ENCODE measurements at regions not wholly inside any gene's neighbourhood (a gene's known extent, or its start where the extent isn't known, plus 50 kb on each side); places are given as distances from the start of the nearest gene placed in this dataset.

DNA sequence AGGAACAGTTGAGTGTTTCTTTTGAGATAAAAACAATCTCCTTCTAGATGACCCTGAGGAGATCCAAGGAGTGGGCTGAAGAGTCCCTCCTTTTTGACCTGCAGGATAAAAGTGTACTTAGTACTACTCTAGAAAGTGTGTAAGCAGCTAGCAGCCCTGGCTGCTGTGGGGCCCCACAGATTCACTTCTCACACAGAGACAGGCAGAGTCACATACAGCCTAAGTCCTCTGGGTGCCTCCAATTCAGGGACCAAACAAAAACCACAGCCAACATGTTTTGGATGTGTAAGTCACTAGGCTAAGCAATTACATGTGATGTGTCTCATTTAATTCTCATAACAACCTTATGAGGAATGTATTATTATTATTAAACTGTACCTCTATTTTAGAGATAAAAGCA lies 97.1 kb downstream of the TMEM100 start:
- no peak overlapping the region for H3K4me3 ChIP-seq (ENCODE audit: low read depth, low read length)
- DNase-seq (ENCODE audit: low read depth) = no peak
- TF ChIP-seq, protein P1, sequence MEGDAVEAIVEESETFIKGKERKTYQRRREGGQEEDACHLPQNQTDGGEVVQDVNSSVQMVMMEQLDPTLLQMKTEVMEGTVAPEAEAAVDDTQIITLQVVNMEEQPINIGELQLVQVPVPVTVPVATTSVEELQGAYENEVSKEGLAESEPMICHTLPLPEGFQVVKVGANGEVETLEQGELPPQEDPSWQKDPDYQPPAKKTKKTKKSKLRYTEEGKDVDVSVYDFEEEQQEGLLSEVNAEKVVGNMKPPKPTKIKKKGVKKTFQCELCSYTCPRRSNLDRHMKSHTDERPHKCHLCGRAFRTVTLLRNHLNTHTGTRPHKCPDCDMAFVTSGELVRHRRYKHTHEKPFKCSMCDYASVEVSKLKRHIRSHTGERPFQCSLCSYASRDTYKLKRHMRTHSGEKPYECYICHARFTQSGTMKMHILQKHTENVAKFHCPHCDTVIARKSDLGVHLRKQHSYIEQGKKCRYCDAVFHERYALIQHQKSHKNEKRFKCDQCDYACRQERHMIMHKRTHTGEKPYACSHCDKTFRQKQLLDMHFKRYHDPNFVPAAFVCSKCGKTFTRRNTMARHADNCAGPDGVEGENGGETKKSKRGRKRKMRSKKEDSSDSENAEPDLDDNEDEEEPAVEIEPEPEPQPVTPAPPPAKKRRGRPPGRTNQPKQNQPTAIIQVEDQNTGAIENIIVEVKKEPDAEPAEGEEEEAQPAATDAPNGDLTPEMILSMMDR (IDR thresholded peaks at IDR 0.05; ENCODE audit: control insufficient read depth, extremely low read depth, insufficient read depth) = no peak

DNA sequence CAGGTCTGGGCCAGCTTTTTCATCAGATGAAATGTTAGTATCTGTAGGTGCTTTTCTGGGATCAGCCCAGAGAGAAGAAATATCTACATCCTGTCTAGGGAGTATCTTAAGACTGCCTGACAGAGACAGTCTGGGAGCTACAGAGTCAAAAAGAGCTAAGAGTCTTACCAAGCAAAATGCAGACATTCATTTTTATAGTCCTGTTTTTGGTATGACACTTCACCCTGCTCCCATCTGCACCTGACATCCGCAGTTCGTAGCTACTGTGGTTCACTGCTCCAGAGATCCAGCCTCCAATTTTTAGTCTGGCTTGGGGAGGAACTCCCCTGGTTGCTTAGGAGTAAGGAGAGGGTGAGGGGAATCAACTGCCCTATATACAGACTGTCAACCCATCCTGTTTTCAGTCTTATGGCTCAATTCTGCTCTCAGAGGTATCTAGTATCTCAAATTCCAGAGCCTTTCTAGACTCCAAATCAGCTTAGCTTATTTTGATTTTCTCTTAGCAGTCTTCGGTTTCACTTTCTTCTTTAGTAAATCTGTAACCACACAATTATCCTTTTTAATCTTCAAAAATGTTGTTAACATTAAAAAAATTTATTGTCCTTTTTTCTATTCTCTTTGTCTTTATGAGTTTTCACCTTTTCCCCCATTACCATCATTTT lies 97.8 kb downstream of the TMEM100 start:
- DNase-seq (ENCODE audit: low read depth) = no peak
- no peak overlapping the region for H3K4me3 ChIP-seq (ENCODE audit: low read depth, low read length)
- TF ChIP-seq, protein P1 (IDR thresholded peaks at IDR 0.05; ENCODE audit: control insufficient read depth, extremely low read depth, insufficient read depth) = no peak

DNA sequence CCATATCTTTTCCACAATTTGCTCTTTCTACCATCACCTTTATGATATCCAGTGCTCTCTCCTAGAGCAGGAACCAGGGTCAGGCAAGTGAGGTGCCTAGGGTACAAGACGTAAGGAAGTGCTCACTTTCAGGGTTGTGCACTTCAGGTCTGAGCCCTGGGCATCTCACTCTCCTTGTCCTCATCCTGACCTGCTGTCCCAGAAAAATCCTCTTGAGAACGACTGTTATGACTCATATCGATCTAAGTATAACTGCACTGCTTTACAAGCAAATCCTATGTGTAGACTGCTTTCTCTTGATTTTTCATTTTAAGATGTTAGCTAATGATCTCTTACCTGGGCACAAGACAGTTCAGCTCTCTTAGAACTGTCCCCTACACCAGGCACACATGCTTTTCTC lies 100.1 kb downstream of the TMEM100 start:
- TF ChIP-seq, protein P1 (IDR thresholded peaks at IDR 0.05; ENCODE audit: control insufficient read depth, extremely low read depth, insufficient read depth) = no peak
- no peak overlapping the region for H3K4me3 ChIP-seq (ENCODE audit: low read depth, low read length)
- no peak for DNase-seq (ENCODE audit: low read depth)

DNA sequence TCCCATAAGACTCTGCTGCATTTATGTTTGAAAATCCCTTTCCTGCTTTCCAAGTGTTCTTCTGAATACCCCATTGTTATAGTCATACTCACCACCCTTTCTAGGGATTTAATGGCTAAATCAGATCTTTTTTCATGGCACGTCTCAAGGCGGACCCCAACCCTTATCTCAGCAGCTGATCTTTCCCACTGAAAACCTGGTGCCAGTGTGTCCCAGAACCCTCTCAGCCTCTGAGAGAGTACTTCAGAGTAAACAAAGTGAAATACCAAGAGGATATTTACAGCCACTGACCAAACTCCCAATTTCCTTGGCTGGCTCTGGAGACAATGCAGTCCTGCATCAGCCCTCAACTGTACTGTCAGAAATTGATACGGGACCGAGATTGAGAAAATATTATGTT lies 101.7 kb downstream of the TMEM100 start:
- DNase-seq (ENCODE audit: low read depth) = no peak
- TF ChIP-seq, protein P1 (IDR thresholded peaks at IDR 0.05; ENCODE audit: control insufficient read depth, extremely low read depth, insufficient read depth) = no peak
- no peak overlapping the region for H3K4me3 ChIP-seq (ENCODE audit: low read depth, low read length)

DNA sequence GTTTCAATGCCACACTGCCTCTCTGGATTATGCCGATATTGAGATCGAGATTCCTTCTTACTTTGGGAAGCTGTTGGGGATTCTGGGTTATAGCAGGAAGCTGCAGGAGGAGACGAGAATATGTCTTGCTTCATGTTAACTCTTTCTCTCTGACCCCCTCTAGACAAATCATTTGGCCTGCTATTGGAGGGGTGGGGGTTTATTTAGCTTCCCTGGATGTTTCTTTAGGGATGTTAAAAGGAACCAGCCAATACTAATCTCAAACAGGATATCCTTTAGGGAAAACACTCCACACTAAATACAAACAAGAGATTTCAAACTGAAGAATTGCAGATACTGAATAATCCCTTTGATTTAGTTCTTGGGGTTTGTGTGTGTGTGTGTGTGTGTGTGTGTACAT lies 102.6 kb downstream of the TMEM100 start:
- TF ChIP-seq, protein P1 (IDR thresholded peaks at IDR 0.05; ENCODE audit: control insufficient read depth, extremely low read depth, insufficient read depth) = no peak
- H3K4me3 ChIP-seq (ENCODE audit: low read depth, low read length) = no peak overlapping the region
- DNase-seq (ENCODE audit: low read depth) = no peak

DNA sequence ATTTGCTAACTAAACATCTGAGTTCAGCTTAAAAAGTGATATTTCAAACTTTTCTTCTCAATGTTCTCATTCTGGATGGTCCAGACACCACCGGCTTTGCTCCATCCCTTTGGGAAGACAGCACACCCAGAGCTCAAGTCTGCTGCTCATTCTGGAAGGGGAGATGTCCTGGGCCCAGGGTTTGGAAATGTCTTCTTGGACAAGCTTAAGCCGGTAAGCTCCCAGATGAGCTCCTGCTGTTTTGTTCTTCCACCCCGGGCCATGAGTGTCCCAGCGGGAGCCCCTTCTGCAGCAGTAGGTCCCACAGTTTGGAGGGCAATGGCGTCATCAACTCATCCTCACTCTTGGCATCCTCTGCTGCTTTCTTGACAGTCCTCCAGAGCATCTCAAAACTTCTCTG lies 105.2 kb downstream of the TMEM100 start:
- TF ChIP-seq, protein P1 (IDR thresholded peaks at IDR 0.05; ENCODE audit: control insufficient read depth, extremely low read depth, insufficient read depth) = no peak
- DNase-seq (ENCODE audit: low read depth) = no peak
- no peak overlapping the region for H3K4me3 ChIP-seq (ENCODE audit: low read depth, low read length)

DNA sequence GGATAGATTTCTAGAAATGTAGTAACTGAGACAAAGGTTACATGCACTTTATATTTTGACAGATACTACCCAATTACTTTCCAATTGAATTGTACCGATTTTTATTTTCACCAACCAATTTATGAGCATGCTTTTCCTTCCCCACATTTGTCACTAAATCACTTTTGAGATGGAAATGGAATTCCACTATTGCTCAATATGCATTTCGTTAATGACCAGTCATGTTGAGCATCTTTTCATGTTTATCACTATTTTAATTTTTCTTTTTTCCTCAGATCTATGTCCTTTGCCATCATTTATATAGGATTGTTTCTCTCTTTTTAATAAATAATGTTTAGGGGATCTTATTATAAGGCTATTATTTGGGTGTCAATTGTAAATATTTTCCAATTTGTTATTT lies 102.8 kb upstream of the SMIM36 start:
- DNase-seq (ENCODE audit: low read depth) = no peak
- no peak overlapping the region for H3K4me3 ChIP-seq (ENCODE audit: low read depth, low read length)
- TF ChIP-seq, protein P1 (IDR thresholded peaks at IDR 0.05; ENCODE audit: control insufficient read depth, extremely low read depth, insufficient read depth) = no peak
